HL-60 (cell line): ENCODE measurements at regions not wholly inside any gene's neighbourhood (a gene's known extent, or its start where the extent isn't known, plus 50 kb on each side); places are given as distances from the start of the nearest gene placed in this dataset.

Source experiments
- DNase-seq, 2 experiments: peaks; one replicate each; pipeline ENCODE4 v3.0.0-alpha.2; 2010 to 2020; ENCODE audit warnings: low read depth in 1 of 2, low spot score in 1 of 2
- H3K27ac ChIP-seq: fragments of 250-450 bp; sonication (Bioruptor Pico); replicated peaks from 2 replicates; pipeline ENCODE4 v1.5.1; 2020; ENCODE audit warnings: mild to moderate bottlenecking, moderate library complexity
- H3K27me3 ChIP-seq: fragments of 250-450 bp; sonication (Bioruptor Pico); 2 replicates; pipeline ENCODE4 v1.5.1; 2021; ENCODE audit warnings: mild to moderate bottlenecking, moderate library complexity; ENCODE audit not compliant: insufficient read depth, poor library complexity, severe bottlenecking
- H3K4me3 ChIP-seq: replicated peaks from 2 replicates; pipeline ENCODE4 v1.5.1; 2011; ENCODE audit warnings: mild to moderate bottlenecking, control low read depth, low read length; ENCODE audit not compliant: insufficient read depth
- CTCF ChIP-seq: IDR thresholded peaks from one replicate; pipeline ENCODE4 v1.5.1; 2011; ENCODE audit warnings: low read length, control low read depth, inconsistent platforms; ENCODE audit not compliant: insufficient read depth
- GABPA ChIP-seq: IDR thresholded peaks from 2 replicates; pipeline ENCODE4 v1.6.1; 2012; ENCODE audit warnings: low read depth
- POLR2AphosphoS5 ChIP-seq: IDR thresholded peaks from 2 replicates; pipeline ENCODE4 v1.6.1; 2012; ENCODE audit warnings: low read depth
- REST ChIP-seq: IDR thresholded peaks from 2 replicates; pipeline ENCODE4 v1.6.1; 2012; ENCODE audit warnings: low read depth; ENCODE audit not compliant: insufficient replicate concordance
- SPI1 ChIP-seq: IDR thresholded peaks from 2 replicates; pipeline ENCODE4 v1.6.1; 2012; ENCODE audit warnings: low read depth, mild to moderate bottlenecking, borderline replicate concordance

- Histone ChIP-seq H3K4me3 (no peak overlapping the region), H3K27ac (no peak overlapping the region), H3K27me3 (no peaks in the 10 kb centered on the region)
- no peak for DNase-seq
- no peak for TF ChIP-seq SPI1
- no peak for TF ChIP-seq POLR2AphosphoS5
- TF ChIP-seq CTCF = no peak
- TF ChIP-seq GABPA = no peak
- no peak for TF ChIP-seq REST
Measured at GRCh38 chr11:24293964-24294363, 202.9 kb upstream of the LUZP2 start.

GRCh38 chr11:24295360-24295759 lies 201.5 kb upstream of the LUZP2 start:
- DNase-seq = no peak
- no peak overlapping the region for H3K27ac ChIP-seq
- TF ChIP-seq GABPA = no peak
- TF ChIP-seq REST = no peak
- TF ChIP-seq SPI1 = no peak
- no peak for TF ChIP-seq POLR2AphosphoS5

GRCh38 chr11:24297461-24297860 lies 199.4 kb upstream of the LUZP2 start:
- Histone ChIP-seq H3K27ac (no peak overlapping the region), H3K4me3 (no peak overlapping the region), H3K27me3 (no peaks in the 10 kb centered on the region)
- no peak for DNase-seq
- TF ChIP-seq SPI1 (no peak), CTCF (no peak), POLR2AphosphoS5 (no peak), REST (no peak), GABPA (no peak)

More at GRCh38 chr11:24295360-24295759, 201.5 kb upstream of the LUZP2 start:
- H3K4me3 ChIP-seq = no peak overlapping the region
- no peaks in the 10 kb centered on the region for H3K27me3 ChIP-seq

- Histone ChIP-seq H3K4me3 (no peak overlapping the region), H3K27ac (no peak overlapping the region), H3K27me3 (no peaks in the 10 kb centered on the region)
- TF ChIP-seq CTCF (no peak), REST (no peak), POLR2AphosphoS5 (no peak), GABPA (no peak), SPI1 (no peak)
- no peak for DNase-seq
Measured at GRCh38 chr11:24298146-24298545, 198.7 kb upstream of the LUZP2 start.
